Embryonic facial prominence (tissue), 1 donor: ENCODE measurements at regions not wholly inside any gene's neighbourhood (a gene's known extent, or its start where the extent isn't known, plus 50 kb on each side); places are given as distances from the start of the nearest gene placed in this dataset.

Experiments used
- DNase-seq: peaks from one replicate; pipeline ENCODE4 v3.0.0-alpha.2; 2016; ENCODE audit errors: extremely low spot score

GRCh38 chr5:97842687-97843086 lies 659.6 kb upstream of the RIOK2 start:
- DNase-seq: no peak

- DNase-seq: no peak
These were observed 661.8 kb upstream of the RIOK2 start for GRCh38 chr5:97844797-97845196.

- no peak for DNase-seq
These were observed 663.6 kb upstream of the RIOK2 start for GRCh38 chr5:97846643-97847042.

GRCh38 chr5:97847920-97848631 lies 665.0 kb upstream of the RIOK2 start:
- no peak for DNase-seq

- no peak for DNase-seq
These were observed 668.0 kb upstream of the RIOK2 start for GRCh38 chr5:97851036-97851435.

- no peak for DNase-seq
These were observed 672.1 kb upstream of the RIOK2 start for GRCh38 chr5:97854871-97855762.

GRCh38 chr5:97874491-97874890 lies 691.4 kb upstream of the RIOK2 start:
- no peak for DNase-seq

- no peak for DNase-seq
These were observed 693.2 kb upstream of the RIOK2 start for GRCh38 chr5:97876272-97876671.

GRCh38 chr5:97877588-97877987 lies 694.5 kb upstream of the RIOK2 start:
- no peak for DNase-seq

- DNase-seq: no peak
These were observed 705.4 kb upstream of the RIOK2 start for GRCh38 chr5:97888439-97888838.

GRCh38 chr5:97891971-97892370 lies 708.9 kb upstream of the RIOK2 start:
- DNase-seq: no peak

- no peak for DNase-seq
These were observed 720.7 kb upstream of the RIOK2 start for GRCh38 chr5:97903742-97904141.

- DNase-seq: no peak
These were observed 723.1 kb upstream of the RIOK2 start for GRCh38 chr5:97906135-97906534.

- no peak for DNase-seq
These were observed 724.8 kb upstream of the RIOK2 start for GRCh38 chr5:97907646-97908400.

GRCh38 chr5:97909541-97909940 lies 726.5 kb upstream of the RIOK2 start:
- no peak for DNase-seq

GRCh38 chr5:97914483-97914882 lies 731.4 kb upstream of the RIOK2 start:
- no peak for DNase-seq

- no peak for DNase-seq
These were observed 732.1 kb upstream of the RIOK2 start for GRCh38 chr5:97915106-97915505.

GRCh38 chr5:97918057-97918456 lies 735.0 kb upstream of the RIOK2 start:
- no peak for DNase-seq

- no peak for DNase-seq
These were observed 735.6 kb upstream of the RIOK2 start for GRCh38 chr5:97918620-97919019.

- peak; percentile 25 for DNase-seq
These were observed 736.7 kb upstream of the RIOK2 start for GRCh38 chr5:97919719-97920118.

- DNase-seq: no peak
These were observed 739.7 kb upstream of the RIOK2 start for GRCh38 chr5:97922776-97923175.

GRCh38 chr5:97923496-97923895 lies 740.4 kb upstream of the RIOK2 start:
- DNase-seq: no peak
